Left lung (tissue), 4 donors: ENCODE measurements at regions not wholly inside any gene's neighbourhood (a gene's known extent, or its start where the extent isn't known, plus 50 kb on each side); places are given as distances from the start of the nearest gene placed in this dataset.

Experiments used
- ATAC-seq: fragments of 200-7000 bp; cut with Tn5 transposase; one replicate; pipeline ENCODE4 v1.9.1; 2020; ENCODE audit warnings: moderate library complexity
- DNase-seq, 4 donors: peaks; one replicate each; pipeline ENCODE4 v3.0.0-alpha.2; 2013 to 2020
- H3K27ac ChIP-seq, 2 donors: fragments of 200-600 bp; sonication (generic) in 1 of 2; one replicate each; pipeline versions ENCODE4 v1.5.0 to v1.8.0; 2020 to 2021
- H3K27me3 ChIP-seq, 2 donors: fragments of 200-600 bp; sonication (generic) in 1 of 2; one replicate each; pipeline versions ENCODE4 v1.5.0 to v1.8.0; 2020 to 2021
- H3K36me3 ChIP-seq, 2 donors: fragments of 200-600 bp; sonication (generic) in 1 of 2; one replicate each; pipeline versions ENCODE4 v1.5.0 to v1.8.0; 2020 to 2021
- H3K4me1 ChIP-seq, 2 donors: fragments of 200-600 bp; one replicate each; pipeline ENCODE4 v1.8.0; 2021
- H3K4me3 ChIP-seq, 2 donors: fragments of 200-600 bp; sonication (generic) in 1 of 2; one replicate each; pipeline versions ENCODE4 v1.5.0 to v1.8.0; 2020 to 2021; ENCODE audit warnings: mild to moderate bottlenecking in 1 of 2
- H3K9me3 ChIP-seq, 2 donors: fragments of 200-600 bp; sonication (generic) in 1 of 2; one replicate each; pipeline versions ENCODE4 v1.5.0 to v1.8.0; 2020 to 2021
- CTCF ChIP-seq, 2 donors: fragments of 200-600 bp; sonication (generic) in 1 of 2; IDR thresholded peaks; one replicate each; pipeline versions ENCODE4 v1.5.0 to v1.8.0; 2021; ENCODE audit warnings: antibody characterized with exemption in 2 of 2
- intact Hi-C, 2 donors: fragments of 100-400 bp; cut with DNase I; formaldehyde crosslinking; loops; one replicate each; pipeline versions ENCODE4 v1.11.2 to v1.14.2; 2022
- donor health status: DM: no; HTN: yes; CAD: no.
- donor health status: DM: no; HTN: no; CAD: no.

- TF ChIP-seq CTCF (IDR thresholded peaks at IDR 0.05): no peak
- Histone ChIP-seq H3K36me3 (no peaks in the 10 kb centered on the region), H3K4me3 (no peak overlapping the region), H3K4me1 (no peaks in the 10 kb centered on the region), H3K9me3 (no peaks in the 10 kb centered on the region), H3K27ac (no peak overlapping the region), H3K27me3 (peaks cover 0 to 1% of the 10 kb centered on the region in 2 donors)
- intact Hi-C loops: no loop called here
- no peak for DNase-seq
- ATAC-seq: no peak
Measured at GRCh38 chrX:69431420-69431819, 72.7 kb upstream of the NALF2 start.

DNA sequence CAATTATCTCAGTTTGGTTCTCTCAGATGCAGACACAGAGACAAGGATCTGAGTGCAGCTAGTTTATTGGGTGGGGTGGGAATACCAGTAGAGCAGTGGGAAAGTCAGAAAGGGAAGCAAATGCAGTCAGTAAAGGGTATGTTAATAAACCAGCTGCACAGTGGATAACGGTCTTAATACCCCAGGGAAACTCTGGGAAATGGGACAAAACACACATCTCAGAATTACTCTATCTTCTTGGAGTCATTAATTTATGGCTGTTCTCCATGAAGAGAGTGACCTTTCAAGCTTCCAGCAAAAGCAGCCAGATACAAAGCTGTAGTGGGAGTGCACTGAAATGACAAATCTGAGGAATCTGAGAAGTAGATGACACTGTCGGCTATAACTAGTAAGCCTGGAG, 73.3 kb upstream of the NALF2 start:
- no peak for ATAC-seq
- intact Hi-C loops: no loop called here
- no peak for DNase-seq
- no peaks in the 10 kb centered on the region for H3K36me3 ChIP-seq
- H3K27me3 ChIP-seq: peaks cover 0 to 7% of the 10 kb centered on the region in 2 donors
- no peaks in the 10 kb centered on the region for H3K4me1 ChIP-seq
- no peaks in the 10 kb centered on the region for H3K9me3 ChIP-seq
- no peak overlapping the region for H3K27ac ChIP-seq
- TF ChIP-seq CTCF (IDR thresholded peaks at IDR 0.05): no peak
- H3K4me3 ChIP-seq: no peak overlapping the region

- Histone ChIP-seq H3K27me3 (peaks cover 0 to 7% of the 10 kb centered on the region in 2 donors), H3K4me1 (no peaks in the 10 kb centered on the region), H3K36me3 (no peaks in the 10 kb centered on the region), H3K4me3 (no peak overlapping the region), H3K27ac (no peak overlapping the region), H3K9me3 (no peaks in the 10 kb centered on the region)
- ATAC-seq (no peak), DNase-seq (no peak)
- no peak for TF ChIP-seq CTCF (IDR thresholded peaks at IDR 0.05)
- intact Hi-C loops: no loop called here
Measured at GRCh38 chrX:69429339-69430015, 74.6 kb upstream of the NALF2 start.

GRCh38 chrX:69428216-69428615, 75.9 kb upstream of the NALF2 start:
- intact Hi-C loops: no loop called here
- Histone ChIP-seq H3K4me3 (no peak overlapping the region), H3K27ac (no peak overlapping the region), H3K4me1 (no peaks in the 10 kb centered on the region), H3K9me3 (no peaks in the 10 kb centered on the region), H3K27me3 (peaks cover 0 to 7% of the 10 kb centered on the region in 2 donors), H3K36me3 (no peaks in the 10 kb centered on the region)
- TF ChIP-seq CTCF (IDR thresholded peaks at IDR 0.05): no peak
- no peak for ATAC-seq
- no peak for DNase-seq

DNA sequence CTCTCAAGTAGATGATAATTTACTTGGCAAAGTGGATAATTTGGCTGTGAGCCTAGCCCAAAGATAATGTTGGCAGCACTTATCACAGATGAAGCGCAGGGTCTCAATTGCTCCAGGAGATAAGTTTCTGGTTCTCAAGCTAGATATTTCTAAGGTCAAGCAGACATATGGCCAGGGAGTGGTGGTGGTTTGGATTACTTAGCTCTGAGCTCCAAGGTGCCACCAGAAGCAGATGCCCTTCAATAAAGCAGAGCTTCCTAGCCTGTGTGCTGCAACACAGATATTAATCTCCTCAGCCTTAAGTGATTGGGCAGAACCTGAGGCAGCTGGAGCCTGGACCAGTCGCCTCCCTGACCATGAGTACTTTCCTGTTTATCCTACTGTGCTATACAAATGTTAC, 79.2 kb upstream of the NALF2 start:
- H3K9me3 ChIP-seq: no peaks in the 10 kb centered on the region
- no peak overlapping the region for H3K27ac ChIP-seq
- H3K4me3 ChIP-seq: no peak overlapping the region
- ATAC-seq (no peak), DNase-seq (no peak)
- peaks cover 0 to 7% of the 10 kb centered on the region in 2 donors for H3K27me3 ChIP-seq
- intact Hi-C loops: no loop called here
- H3K36me3 ChIP-seq: no peaks in the 10 kb centered on the region
- H3K4me1 ChIP-seq: no peaks in the 10 kb centered on the region
- no peak for TF ChIP-seq CTCF (IDR thresholded peaks at IDR 0.05)
